Stimulated activated CD4-positive, alpha-beta T cell treated with anti-CD3 and anti-CD28 coated beads, Interleukin-12 subunit alpha, Interleukin-12 subunit beta, amount 100 ng/mL, for 48 hours (primary cell): ENCODE measurements at regions not wholly inside any gene's neighbourhood (a gene's known extent, or its start where the extent isn't known, plus 50 kb on each side); places are given as distances from the start of the nearest gene placed in this dataset.

Source experiments
- DNase-seq, 3 donors: peaks; one replicate each; pipeline ENCODE4 v3.0.0-alpha.2; 2020; ENCODE audit warnings: low read depth in 2 of 3, low spot score in 1 of 3

DNA sequence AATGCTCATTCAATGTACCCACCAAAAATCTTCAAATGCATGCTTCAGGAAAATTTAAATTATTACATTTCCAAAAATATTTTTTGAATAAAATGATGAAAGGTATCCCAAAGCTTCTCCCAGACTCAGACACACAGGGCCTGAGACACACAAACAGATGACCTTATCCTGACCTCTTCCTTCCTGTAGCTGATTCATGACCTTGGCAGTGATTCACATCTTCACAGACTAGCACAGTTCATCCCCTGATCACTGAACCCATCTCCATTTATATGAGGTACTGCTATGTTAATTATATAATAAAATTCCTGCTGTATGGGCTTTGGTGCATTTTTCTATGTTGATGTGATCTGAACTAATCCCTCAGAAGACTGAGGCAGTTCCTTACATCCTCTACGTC, 265.0 kb upstream of the GLI3 start:
- DNase-seq: no peak

DNA sequence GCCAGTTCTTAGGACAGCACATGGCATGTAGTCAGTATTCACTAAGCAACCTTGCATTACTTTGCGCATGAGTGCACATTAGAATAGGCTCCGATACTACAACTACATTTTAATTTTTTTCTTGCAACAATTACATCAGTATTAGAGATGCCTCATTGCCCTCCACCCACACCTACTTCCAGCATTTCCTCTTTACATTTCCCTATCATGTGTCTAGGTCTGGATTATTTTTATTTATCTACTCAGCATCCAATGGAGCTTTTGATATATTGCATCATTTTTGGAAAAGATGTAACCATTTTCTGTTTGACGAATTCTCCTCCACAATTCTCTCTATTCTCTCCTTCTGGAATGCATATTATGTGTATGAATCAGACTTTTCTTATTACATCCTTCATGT, 258.2 kb upstream of the GLI3 start:
- DNase-seq: no peak

DNA sequence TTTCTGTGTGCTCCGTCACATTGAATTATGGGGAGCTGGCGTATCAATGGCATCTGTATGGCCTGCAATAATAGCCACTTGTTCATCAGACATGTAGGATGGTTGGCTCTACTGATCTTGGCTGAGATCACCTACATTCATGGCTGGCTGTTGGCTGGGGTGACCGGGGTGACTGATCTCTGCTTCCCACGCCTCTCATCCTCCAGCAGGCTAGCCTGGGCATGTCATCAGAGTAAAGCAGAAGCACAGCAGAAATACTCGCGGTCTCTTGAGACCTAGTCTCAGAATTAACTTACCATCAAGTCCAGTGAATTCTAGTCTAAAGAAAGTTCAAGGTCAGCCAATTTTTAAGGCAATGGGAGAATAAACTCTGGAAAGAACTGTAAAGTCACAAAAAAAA, 257.7 kb upstream of the GLI3 start:
- no peak for DNase-seq

DNA sequence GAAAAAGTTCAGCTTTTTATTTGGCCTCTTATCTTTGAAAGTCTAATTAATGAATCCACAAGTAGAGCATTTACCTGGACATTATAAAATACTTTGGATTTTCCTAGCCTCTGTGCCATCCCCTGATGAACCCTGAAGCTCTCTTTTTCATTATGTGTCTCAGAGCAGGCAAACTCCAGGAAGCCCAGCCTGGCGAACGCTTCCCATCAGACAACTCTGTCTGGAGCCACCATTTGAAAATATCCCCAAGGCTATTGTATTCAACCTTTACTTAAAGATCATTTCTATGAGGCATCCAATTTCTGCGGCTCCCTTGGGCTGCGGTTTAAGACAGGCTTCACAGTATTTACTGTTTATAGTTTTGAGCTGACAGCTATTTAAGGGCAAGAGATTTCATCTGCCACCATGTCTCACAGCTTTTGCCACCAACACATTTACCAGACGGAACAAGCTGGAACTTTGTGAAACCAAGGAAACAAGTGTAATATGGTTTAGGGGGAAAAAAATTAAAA, 257.2 kb upstream of the GLI3 start:
- DNase-seq: no peak

DNA sequence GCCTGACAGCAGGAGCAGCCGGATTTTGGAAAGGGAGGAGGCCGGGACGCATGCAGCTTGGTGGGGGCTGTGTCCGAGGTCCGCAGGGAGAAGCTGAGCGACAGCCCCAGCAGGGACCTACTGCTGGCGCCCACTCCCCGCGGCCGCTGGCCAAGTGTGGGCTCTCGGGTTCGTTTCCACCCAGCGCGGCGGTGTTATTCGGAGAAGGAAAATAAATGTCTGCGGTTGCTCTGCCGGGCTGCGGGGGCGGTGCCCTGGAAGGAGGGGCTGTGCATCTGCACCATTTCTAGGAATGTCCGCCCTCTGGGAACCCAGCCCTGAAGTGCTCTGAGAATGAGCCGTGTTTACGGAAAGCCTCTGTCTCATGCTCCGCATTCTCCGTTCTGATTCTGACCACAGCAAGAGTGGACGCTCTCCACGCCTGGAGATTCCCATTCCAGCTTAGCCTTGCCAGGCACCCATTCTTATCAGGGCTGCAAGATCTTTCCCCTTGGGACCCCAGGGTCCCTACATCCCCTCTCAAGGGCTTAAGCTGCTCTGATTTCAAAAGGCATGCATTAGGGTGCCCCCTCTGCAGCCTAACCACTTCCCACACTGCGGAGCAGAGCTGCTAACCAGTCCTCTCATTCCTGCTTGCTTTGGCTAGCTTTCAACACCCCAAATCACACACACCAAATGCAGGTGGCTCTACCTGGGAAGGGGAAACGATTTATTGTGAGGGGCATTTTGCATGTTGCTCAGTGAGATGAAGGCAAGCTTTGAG, 256.6 kb upstream of the GLI3 start:
- DNase-seq: no peak

DNA sequence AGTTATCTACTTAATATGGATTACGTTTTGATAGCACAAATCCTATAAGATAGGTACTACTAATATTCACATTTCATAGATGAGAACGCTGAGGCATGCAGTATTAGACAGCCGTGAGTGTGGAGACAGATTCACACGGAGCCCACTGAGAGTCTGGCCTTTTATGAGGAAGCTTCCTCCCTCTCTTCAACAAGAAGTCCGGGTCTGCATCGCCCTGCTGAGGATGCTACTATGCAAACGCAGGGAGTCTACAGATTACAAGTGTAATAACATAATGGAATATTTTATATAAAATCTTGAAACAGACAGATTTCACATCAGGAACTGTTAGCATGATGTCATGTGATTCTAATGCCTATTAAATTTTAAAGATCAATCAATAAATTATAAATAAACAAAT, 255.9 kb upstream of the GLI3 start:
- DNase-seq: no peak

DNA sequence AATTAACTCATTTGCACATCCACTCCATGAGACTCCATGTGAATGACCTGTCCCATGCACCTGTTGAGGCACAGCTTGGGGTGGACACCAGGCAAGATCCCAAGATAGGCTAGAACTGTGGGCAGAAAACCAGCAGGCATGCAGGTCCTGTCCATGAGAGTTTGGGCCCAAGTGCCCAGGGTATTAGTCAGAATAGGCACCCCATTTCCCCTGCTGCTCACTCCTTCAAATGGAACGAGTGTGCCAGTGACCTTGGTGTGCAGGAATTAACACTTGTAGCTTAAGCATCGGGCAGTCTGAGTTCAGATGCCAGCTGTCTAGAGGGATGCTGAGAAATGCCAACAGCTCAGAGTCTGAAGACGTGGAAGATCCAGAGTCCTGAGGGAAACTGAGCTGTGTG, 254.1 kb upstream of the GLI3 start:
- no peak for DNase-seq

DNA sequence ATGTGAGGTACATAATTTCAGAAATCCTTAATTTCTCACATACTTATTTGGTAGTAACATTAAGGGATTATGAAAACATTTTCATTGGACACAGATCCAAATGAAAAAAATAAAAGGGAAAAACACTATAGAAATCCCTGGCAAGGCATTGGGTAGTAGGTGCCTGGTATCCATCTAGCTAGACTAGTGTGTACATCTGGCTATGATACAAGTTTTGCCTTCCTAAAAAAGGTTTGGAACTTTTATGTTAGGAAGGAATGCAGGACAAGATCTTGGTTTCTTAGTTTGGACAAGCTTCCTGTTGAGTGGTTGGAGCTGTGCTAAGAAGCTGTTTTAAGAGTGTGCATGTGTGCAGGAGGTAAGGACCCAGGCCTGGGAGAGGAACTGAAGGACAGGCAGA, 252.3 kb upstream of the GLI3 start:
- DNase-seq: no peak

DNA sequence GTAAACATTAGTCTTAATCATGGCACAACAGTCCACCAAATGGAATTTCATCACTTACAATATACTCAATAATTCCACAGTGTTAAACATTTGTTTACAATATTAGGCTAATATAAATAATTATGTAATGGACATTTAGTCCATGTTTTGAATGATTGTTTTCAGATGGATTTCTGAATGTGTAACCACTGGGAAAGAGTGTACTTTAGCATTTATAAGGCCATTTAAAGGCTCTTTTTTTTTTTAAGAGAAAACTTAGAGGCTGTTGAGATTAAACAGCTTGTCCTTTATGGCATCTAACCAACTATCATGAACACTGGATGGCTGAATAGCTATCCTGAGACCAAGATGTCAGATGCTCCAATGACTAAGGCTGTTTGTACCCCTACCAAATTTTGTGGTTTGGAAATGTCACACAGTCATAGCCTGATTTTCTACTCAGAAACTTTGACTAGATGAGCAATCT, 248.3 kb upstream of the GLI3 start:
- no peak for DNase-seq

DNA sequence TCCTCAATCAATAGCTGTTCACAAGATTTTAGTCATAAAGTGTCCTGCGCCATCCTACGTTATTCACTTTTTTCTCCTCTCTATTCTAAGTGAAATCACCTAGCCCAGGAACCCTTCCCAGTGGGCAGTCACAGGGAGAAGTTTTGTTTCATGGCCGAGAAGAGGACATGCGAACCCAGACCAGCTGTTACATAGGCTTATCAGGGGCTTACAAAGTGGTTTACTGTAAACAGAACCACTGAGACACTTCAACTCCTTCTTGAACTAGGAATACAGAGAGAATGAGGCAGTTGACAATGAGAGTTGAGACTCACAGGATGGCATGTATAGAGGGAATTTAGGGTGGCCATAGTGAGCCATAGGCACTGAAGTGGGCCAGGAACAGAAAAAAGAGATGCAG, 246.9 kb upstream of the GLI3 start:
- no peak for DNase-seq

DNA sequence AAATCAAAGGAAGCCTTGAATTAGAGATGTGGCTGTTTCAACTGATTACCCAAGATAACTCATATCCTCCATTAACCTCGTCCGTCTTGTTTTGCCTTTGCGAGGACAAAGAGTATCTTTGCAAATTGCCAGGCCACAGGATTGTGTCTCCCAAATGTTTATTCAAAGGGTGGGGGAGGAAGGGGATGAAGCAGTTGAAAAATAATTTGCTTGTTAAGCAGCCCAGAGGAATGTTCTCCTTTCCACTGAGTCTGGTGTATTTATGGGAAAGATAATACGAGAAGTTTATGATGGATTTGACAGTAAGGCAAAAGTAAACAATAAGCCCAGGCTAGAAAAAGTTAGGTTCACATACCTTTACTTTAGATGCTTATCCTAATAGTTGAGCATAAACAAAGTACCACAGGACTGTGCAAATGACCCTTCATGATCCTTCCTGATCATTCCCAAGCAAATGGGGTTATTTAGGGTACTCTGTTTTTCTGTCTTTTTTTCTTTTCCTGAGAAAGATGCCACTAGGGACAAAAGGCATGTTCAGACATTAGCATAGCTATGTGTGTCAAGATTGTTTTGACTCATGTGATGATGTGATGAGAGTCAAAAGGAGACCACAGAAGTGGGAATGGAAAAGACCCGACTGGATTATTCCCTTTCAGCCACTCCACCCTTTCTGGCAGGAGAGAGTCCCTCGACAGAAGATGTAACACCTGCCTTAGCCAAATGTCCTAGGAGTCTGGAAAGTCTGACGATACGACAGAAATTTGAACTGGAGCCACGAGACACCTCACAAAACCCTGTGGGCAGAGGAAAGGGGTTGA, 243.0 kb upstream of the GLI3 start:
- no peak for DNase-seq

DNA sequence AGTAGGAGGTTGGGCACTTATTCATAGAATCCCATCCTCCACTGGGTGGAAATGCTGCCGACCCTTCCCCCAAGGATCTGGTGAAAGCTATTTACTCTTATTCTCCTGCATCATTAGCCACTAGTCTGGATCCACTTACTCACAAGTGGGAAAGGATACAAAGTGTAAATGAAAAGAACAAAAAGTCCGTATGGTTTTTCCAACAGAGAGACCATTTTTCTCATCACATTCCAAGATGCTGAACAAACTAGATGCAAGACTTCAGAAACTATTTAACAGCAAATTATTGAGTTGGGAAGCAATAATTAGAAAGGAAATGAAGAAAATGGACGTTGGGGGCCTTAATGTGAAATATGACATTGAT, 242.4 kb upstream of the GLI3 start:
- no peak for DNase-seq

DNA sequence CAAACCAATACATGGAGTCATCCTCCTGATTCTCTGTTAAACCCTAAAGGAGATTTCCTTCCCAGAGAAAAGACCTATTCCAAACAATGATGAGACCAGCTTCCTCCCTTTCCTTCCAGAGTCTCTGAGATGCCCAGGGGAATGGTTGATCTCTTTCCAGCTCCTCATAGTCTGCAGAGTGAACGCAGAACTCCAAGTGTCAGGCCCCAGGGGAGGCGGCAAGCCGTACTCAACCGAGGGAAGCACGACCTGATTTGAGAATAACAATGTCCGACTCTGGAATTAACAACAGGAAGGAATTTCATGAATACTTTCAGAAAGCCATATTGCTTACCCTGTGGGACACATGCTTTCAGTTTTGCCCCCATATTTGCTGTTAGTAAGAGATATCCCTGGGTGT, 241.7 kb upstream of the GLI3 start:
- DNase-seq: no peak

DNA sequence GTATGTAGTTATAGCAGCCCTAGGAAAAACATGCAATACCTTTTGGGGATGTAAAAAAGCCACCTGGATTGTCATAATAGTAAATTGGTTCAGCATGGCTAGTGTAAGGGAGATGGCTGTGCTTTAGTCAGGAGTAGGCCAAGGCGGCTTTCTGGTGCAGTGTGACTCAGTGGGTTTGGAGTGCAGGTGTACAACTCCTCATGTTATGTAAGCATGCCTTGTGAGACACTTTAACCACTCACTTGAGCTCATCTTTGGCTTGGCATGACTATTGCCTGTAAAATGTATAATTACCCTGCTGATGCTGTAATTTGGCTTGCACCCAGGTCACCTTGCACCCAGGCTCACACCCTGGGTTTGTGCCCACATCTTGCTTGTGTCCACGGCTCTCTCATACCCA, 239.2 kb upstream of the GLI3 start:
- no peak for DNase-seq

DNA sequence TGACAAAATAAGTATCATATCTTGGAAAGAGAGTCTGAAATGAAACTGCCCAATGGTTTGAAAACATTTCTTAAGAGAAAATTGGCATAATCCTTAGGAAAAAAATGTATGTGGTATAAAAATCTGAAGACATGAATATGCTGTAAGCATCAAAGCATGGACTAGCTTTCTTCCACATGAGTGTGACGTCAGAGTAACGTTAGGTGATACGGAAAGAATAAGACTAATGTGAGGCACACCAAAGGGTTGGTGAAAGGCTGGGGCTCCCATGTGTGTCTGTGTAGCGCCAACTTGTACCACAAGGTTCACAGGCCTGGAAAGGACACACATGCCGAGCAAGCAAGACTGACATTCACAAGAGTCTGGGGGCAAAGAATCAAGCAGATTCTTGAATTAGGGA, 238.1 kb upstream of the GLI3 start:
- DNase-seq: no peak

DNA sequence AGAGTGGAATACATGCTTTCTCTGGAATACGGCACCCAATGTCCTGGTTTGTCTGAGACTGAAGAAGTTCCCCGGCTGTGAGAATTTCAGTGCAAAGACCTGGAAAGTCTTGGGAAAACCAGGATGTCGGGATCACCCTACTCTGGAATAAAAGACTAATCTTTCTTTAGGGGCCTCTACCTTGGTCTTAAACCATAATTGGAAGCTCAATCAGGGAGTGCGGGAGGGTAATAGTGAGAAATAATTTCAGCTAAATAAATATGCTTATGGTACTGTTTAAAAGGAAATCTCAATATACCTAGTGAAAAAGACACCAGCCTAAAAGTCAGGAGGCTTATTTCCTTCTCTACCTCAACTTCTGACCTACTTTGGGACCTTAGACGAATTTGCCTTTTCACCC, 236.1 kb upstream of the GLI3 start:
- no peak for DNase-seq

DNA sequence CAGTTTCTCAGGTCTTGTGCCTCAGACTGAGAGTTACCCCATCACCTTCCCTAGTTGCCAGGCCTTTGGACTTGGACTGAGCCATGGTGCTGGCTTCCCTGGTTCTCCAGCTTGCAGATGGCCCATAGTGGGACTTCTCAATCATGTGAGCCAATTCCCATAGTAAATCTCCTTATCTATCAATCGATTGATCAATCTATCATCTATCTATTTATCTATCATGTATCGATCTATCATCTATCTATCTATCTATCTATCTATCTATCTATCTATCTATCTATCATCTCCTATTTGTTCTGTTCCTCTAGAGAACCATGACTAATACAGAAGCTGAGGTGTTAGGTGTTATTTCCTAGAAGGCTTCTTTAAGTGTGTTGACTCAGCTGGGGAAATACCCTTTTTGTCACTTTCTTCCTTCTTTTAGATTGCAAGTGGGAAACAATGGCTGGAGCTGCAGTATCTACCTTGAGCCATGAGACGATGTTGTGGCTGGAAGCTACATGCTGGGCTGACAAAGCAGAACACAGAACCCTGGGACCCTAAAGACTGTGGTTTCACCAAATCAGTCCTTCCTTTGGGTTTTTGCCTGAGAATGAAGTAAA, 234.7 kb upstream of the GLI3 start:
- no peak for DNase-seq

DNA sequence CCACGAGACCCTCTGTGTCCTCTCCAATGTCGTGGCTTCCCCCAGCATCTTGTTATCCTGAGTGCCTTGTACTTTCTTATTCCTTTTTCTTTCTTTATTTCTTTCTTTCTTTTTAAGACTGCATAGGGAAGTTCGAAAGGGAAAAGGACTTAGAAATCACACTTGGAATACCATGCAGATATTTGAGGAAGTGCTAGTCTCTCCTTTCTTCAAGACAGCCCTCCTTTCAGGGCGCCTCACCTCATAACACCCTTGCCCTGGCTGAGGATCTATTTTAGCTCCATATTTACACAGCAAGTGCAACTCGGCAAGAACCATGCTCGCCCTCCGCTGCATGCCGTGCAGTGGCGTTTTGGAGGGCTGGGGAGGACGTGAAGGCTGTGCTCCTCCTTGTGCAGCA, 232.3 kb upstream of the GLI3 start:
- DNase-seq: no peak

DNA sequence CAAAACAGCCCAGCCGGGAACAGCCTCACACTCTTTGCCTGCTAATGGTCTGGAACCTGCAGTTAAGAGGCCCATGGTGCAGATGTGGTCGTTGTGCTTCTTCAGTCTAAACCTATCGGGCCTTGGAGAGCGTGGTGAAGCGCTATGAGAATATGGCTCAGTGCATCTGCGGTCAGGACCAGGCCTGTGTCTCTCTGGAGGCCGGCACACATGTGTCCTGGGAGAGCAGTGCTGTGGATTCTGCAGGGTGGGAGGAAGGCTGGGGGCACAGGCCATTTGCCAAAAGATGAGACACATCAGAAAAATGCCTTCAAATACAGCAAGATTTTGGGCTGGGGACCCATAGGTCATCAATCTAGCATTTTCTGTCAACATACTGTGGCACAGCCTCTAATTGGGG, 231.5 kb upstream of the GLI3 start:
- DNase-seq: no peak

DNA sequence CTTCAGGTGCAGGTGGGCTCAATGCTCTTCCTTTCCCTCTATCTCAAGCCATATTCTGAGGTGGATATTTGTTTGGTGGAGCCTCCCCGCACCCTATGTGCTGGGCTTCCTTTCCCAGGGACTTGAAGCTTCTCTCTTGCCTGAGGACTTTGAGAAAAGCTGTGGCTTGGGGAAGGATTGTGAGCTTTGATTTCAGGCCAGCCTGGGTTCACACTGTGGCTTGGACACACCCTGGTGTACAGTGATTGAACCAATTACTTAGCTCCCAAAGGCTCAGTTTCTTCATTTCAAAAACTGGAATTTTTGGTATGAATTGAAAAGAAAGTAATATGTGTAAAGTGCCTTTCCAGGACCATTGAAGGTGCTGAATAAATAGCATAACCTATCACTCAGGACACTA, 224.5 kb upstream of the GLI3 start:
- no peak for DNase-seq

DNA sequence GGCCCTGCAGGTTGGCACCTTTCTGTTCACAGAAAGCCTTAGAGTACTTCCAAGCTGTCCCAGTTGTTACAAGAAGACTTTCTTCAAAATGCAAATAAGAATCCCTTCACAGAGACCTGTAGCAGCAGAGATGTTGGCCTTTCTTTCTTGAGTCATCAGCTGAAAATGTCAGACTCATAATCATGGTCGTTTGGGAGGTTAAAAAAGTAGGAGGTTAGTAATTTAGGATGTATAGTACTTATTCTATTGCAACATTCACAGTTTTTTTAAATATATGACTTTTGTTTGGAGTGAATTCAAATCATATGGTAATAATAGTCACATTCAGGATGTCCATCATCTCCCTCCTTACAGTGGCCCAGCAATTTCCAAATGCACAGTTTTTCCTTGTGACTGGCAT, 223.9 kb upstream of the GLI3 start:
- DNase-seq: no peak

DNA sequence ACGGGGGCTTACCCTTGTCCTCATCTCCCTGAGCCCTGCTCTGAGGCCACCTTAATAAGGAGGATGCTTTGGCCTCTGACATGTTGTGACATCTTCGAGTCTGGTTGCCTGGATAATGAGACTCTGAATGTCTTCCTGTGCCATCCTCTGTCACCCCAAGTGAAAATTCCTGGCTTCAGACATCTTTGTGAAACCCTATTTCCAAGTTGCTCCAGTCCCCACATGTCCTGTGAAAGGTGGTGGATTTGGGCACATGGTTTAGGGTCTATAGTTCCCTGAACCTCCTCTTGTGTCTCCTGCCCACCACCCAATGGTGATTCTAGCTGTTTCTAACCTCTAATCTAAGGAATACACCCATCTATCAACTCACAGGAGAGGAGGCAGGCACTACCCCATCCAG, 223.1 kb upstream of the GLI3 start:
- DNase-seq: no peak
